CD14-positive monocyte (primary cell): ENCODE measurements at regions not wholly inside any gene's neighbourhood (a gene's known extent, or its start where the extent isn't known, plus 50 kb on each side); places are given as distances from the start of the nearest gene placed in this dataset.

ENCODE experiments used
- DNase-seq, 3 donors: peaks; one replicate each; pipeline ENCODE4 v3.0.0-alpha.2; 2011 to 2022
- H2AFZ ChIP-seq: 2 replicates; pipeline ENCODE4 v1.6.0; 2012; ENCODE audit warnings: mild to moderate bottlenecking, low read depth, low read length, inconsistent platforms; ENCODE audit not compliant: insufficient read depth, poor library complexity, severe bottlenecking
- H3K27ac ChIP-seq, 2 donors: 1 replicate in 1 of 2; 2 replicates in 1 of 2; pipeline ENCODE4 v1.5.1; 2012 to 2013; ENCODE audit warnings: low read length in 2 of 2, control low read depth in 1 of 2, inconsistent platforms in 1 of 2, low read depth in 1 of 2, mild to moderate bottlenecking in 1 of 2
- H3K27me3 ChIP-seq, 2 donors: one replicate each; pipeline versions ENCODE4 v1.6.0 to v1.6.1; 2011 to 2013; ENCODE audit warnings: low read length in 2 of 2; ENCODE audit not compliant: control insufficient read depth in 2 of 2, insufficient read depth in 2 of 2
- H3K36me3 ChIP-seq, 2 donors: replicated peaks in 1 of 2; 1 replicate in 1 of 2; 2 replicates in 1 of 2; pipeline versions ENCODE4 v1.5.1 to v1.6.1; 2012 to 2013; ENCODE audit warnings: low read length in 2 of 2, control low read depth in 1 of 2, inconsistent platforms in 1 of 2, mild to moderate bottlenecking in 1 of 2; ENCODE audit not compliant: insufficient read depth in 2 of 2, control insufficient read depth in 1 of 2
- H3K4me1 ChIP-seq, 2 donors: 1 replicate in 1 of 2; 2 replicates in 1 of 2; pipeline versions ENCODE4 v1.5.1 to v1.6.1; 2012 to 2013; ENCODE audit warnings: low read length in 2 of 2, control low read depth in 1 of 2, inconsistent platforms in 1 of 2, mild to moderate bottlenecking in 1 of 2, moderate library complexity in 1 of 2; ENCODE audit not compliant: insufficient read depth in 2 of 2, control insufficient read depth in 1 of 2
- H3K4me2 ChIP-seq: replicated peaks from 2 replicates; pipeline ENCODE3; 2012; ENCODE audit warnings: low read length, moderate library complexity, mild to moderate bottlenecking; ENCODE audit not compliant: poor library complexity, severe bottlenecking; ENCODE audit errors: extremely low read depth
- H3K4me3 ChIP-seq, 3 experiments: fragments of 200-600 bp in 1 of 3; sonication (generic) in 1 of 3; replicated peaks in 1 of 3; 1 replicate in 2 of 3; 2 replicates in 1 of 3; pipeline ENCODE4 v1.5.1; 2011 to 2013; ENCODE audit warnings: low read length in 3 of 3, mild to moderate bottlenecking in 3 of 3, control low read depth in 2 of 3, low read depth in 2 of 3, inconsistent platforms in 1 of 3, moderate library complexity in 1 of 3
- H3K79me2 ChIP-seq: 2 replicates; pipeline ENCODE4 v1.6.0; 2012; ENCODE audit warnings: mild to moderate bottlenecking, control low read depth, inconsistent platforms, low read length, moderate library complexity; ENCODE audit not compliant: insufficient read depth
- H3K9ac ChIP-seq: 2 replicates; pipeline ENCODE4 v1.6.0; 2017; ENCODE audit warnings: low read length, mild to moderate bottlenecking; ENCODE audit not compliant: insufficient read depth, poor library complexity, severe bottlenecking
- H3K9me3 ChIP-seq, 2 donors: replicated peaks in 1 of 2; 1 replicate in 1 of 2; 2 replicates in 1 of 2; pipeline versions ENCODE4 v1.5.1 to v1.6.1; 2012 to 2013; ENCODE audit warnings: low read length in 2 of 2, control low read depth in 1 of 2; ENCODE audit not compliant: control insufficient read depth in 1 of 2, insufficient read depth in 1 of 2
- H4K20me1 ChIP-seq: 2 replicates; pipeline ENCODE4 v1.6.0; 2012; ENCODE audit warnings: mild to moderate bottlenecking, low read length, control low read depth, moderate library complexity; ENCODE audit not compliant: insufficient read depth
- H3K27ac Mint-ChIP-seq, 7 donors: one replicate each; pipeline ENCODE4 v1.8.0; 2020; ENCODE audit warnings: mild to moderate bottlenecking in 7 of 7, mixed read lengths in 7 of 7, moderate library complexity in 6 of 7, inconsistent platforms in 2 of 7
- H3K27me3 Mint-ChIP-seq, 3 donors: one replicate each; pipeline ENCODE4 v1.8.0; 2021 to 2022; ENCODE audit warnings: low read depth in 3 of 3, mild to moderate bottlenecking in 3 of 3, mixed read lengths in 3 of 3, moderate library complexity in 3 of 3, inconsistent platforms in 1 of 3
- H3K36me3 Mint-ChIP-seq, 2 donors: one replicate each; pipeline ENCODE4 v1.8.0; 2020; ENCODE audit warnings: mixed read lengths in 2 of 2, inconsistent platforms in 1 of 2, mild to moderate bottlenecking in 1 of 2
- H3K4me1 Mint-ChIP-seq: one replicate; pipeline ENCODE4 v1.8.0; 2020; ENCODE audit warnings: mild to moderate bottlenecking, mixed read lengths
- H3K4me3 Mint-ChIP-seq, 2 donors: one replicate each; pipeline ENCODE4 v1.8.0; 2020; ENCODE audit warnings: mild to moderate bottlenecking in 2 of 2, mixed read lengths in 2 of 2, moderate library complexity in 1 of 2
- H3K9me3 Mint-ChIP-seq, 7 donors: one replicate each; pipeline ENCODE4 v1.8.0; 2020 to 2022; ENCODE audit warnings: mixed read lengths in 7 of 7, mild to moderate bottlenecking in 6 of 7, moderate library complexity in 6 of 7, inconsistent platforms in 2 of 7
- CTCF ChIP-seq: fragments of 200-600 bp; IDR thresholded peaks from one replicate; pipeline ENCODE4 v1.8.0; 2022; ENCODE audit warnings: antibody characterized with exemption, mild to moderate bottlenecking
- WGBS: methylation state at CpG from one replicate; pipeline ENCODE4 v1.1.5; 2013; ENCODE audit warnings: missing lambda C conversion rate; ENCODE audit not compliant: insufficient coverage; 5-methylcytosine and 5-hydroxymethylcytosine counted together
- intact Hi-C, 2 donors: fragments of 100-400 bp; cut with micrococcal nuclease; formaldehyde crosslinking; loops; one replicate each; pipeline versions ENCODE4 v1.15.0 to v1.15.1; 2023

GRCh38 chr1:38589036-38589435 lies 270.5 kb downstream of the RRAGC start:
- no peaks in the 10 kb centered on the region for H3K36me3 Mint-ChIP-seq
- no peaks in the 10 kb centered on the region for H3K36me3 ChIP-seq
- intact Hi-C loops, result no loop called here
- peaks cover 6% of the 10 kb centered on the region in 2 donors for H3K9me3 ChIP-seq
- peaks cover 7 to 14% (median 10%) of the 10 kb centered on the region in 3 donors for H3K27me3 Mint-ChIP-seq
- H3K9me3 Mint-ChIP-seq, result peaks cover 1 to 13% (median 5%) of the 10 kb centered on the region in 7 donors
- H3K27ac Mint-ChIP-seq, result no peak overlapping the region
- peaks cover 0 to 2% of the 10 kb centered on the region in 2 donors for H3K27me3 ChIP-seq
- no peak overlapping the region for H3K4me2 ChIP-seq
- H3K79me2 ChIP-seq, result no peaks in the 10 kb centered on the region
- no peak for DNase-seq
- no peak overlapping the region for H3K4me3 ChIP-seq
- no peak overlapping the region for H3K27ac ChIP-seq
- no peak overlapping the region for H3K9ac ChIP-seq
- WGBS, result 20% methylated on average over 1 of the region's 1 CpG
- no peak overlapping the region for H2AFZ ChIP-seq
- no peaks in the 10 kb centered on the region for H3K4me1 ChIP-seq
- TF ChIP-seq CTCF, result no peak
- no peak overlapping the region for H3K4me3 Mint-ChIP-seq
- peaks cover 3% of the 10 kb centered on the region for H3K4me1 Mint-ChIP-seq
- H4K20me1 ChIP-seq, result no peaks in the 10 kb centered on the region

GRCh38 chr1:38587766-38588165 lies 271.8 kb downstream of the RRAGC start:
- Histone ChIP-seq H3K4me3 (no peak overlapping the region), H3K4me1 (no peaks in the 10 kb centered on the region), H2AFZ (no peak overlapping the region), H3K27me3 (peaks cover 0 to 2% of the 10 kb centered on the region in 2 donors), H3K79me2 (no peaks in the 10 kb centered on the region), H3K9me3 (no peaks in the 10 kb centered on the region), H3K27ac (no peak overlapping the region), H4K20me1 (no peaks in the 10 kb centered on the region), H3K36me3 (no peaks in the 10 kb centered on the region), H3K9ac (no peak overlapping the region), H3K4me2 (no peak overlapping the region)
- Mint-ChIP-seq H3K4me3 (no peak overlapping the region), H3K27me3 (peaks cover 7 to 10% (median 10%) of the 10 kb centered on the region in 3 donors), H3K36me3 (no peaks in the 10 kb centered on the region), H3K27ac (no peak overlapping the region), H3K4me1 (peaks cover 3% of the 10 kb centered on the region), H3K9me3 (peaks cover 0 to 6% (median 2%) of the 10 kb centered on the region in 7 donors)
- intact Hi-C loops, result no loop called here
- no peak for DNase-seq
- 100% methylated on average over 1 of the region's 2 CpGs for WGBS
- TF ChIP-seq CTCF, result no peak
